NB4 (cell line): ENCODE measurements at regions not wholly inside any gene's neighbourhood (a gene's known extent, or its start where the extent isn't known, plus 50 kb on each side); places are given as distances from the start of the nearest gene placed in this dataset.

ENCODE experiments used
- DNase-seq: peaks from one replicate; pipeline ENCODE4 v3.0.0; 2010; ENCODE audit warnings: low read depth
- H3K4me3 ChIP-seq: one replicate; pipeline ENCODE4 v1.5.1; 2011; ENCODE audit warnings: mild to moderate bottlenecking, low read depth, low read length, moderate library complexity
- MYC ChIP-seq: IDR thresholded peaks from 2 replicates; pipeline ENCODE4 v1.6.1; 2011; ENCODE audit warnings: low read depth, low read length
- POLR2A ChIP-seq: IDR thresholded peaks from 2 replicates; pipeline ENCODE4 v1.6.1; 2011; ENCODE audit warnings: mild to moderate bottlenecking; ENCODE audit not compliant: insufficient read length; ENCODE audit errors: extremely low read depth
- TF ChIP-seq, protein P1 (sequence below): IDR thresholded peaks from one replicate; pipeline ENCODE4 v1.5.1; 2012; ENCODE audit warnings: low read depth, low read length
- TF ChIP-seq, protein P2 (sequence below): IDR thresholded peaks from 2 replicates; pipeline ENCODE4 v1.6.1; 2011; ENCODE audit warnings: low read depth, low read length

DNA sequence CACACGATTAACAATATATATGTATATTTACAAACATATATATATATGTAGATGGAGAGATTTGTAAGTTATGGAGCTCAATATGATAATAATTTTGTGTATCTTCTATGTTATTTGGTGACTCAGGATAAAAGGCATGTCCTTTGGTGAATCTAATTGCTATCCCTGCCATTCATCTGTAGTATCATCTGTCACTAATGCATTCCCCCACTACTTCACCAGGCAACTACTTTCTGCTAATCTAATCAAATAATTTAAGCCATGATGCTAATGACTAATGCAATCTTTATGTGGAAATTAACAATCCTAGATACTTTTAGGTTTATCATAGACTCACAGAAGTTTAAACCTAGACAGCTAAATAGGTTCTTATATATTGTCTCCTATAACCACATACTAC lies 1074.5 kb downstream of the PLA2G4A start:
- H3K4me3 ChIP-seq, result no peak overlapping the region
- no peak for DNase-seq
- TF ChIP-seq POLR2A, result no peak
- TF ChIP-seq, protein P1, sequence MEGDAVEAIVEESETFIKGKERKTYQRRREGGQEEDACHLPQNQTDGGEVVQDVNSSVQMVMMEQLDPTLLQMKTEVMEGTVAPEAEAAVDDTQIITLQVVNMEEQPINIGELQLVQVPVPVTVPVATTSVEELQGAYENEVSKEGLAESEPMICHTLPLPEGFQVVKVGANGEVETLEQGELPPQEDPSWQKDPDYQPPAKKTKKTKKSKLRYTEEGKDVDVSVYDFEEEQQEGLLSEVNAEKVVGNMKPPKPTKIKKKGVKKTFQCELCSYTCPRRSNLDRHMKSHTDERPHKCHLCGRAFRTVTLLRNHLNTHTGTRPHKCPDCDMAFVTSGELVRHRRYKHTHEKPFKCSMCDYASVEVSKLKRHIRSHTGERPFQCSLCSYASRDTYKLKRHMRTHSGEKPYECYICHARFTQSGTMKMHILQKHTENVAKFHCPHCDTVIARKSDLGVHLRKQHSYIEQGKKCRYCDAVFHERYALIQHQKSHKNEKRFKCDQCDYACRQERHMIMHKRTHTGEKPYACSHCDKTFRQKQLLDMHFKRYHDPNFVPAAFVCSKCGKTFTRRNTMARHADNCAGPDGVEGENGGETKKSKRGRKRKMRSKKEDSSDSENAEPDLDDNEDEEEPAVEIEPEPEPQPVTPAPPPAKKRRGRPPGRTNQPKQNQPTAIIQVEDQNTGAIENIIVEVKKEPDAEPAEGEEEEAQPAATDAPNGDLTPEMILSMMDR, result no peak
- TF ChIP-seq, protein P2, sequence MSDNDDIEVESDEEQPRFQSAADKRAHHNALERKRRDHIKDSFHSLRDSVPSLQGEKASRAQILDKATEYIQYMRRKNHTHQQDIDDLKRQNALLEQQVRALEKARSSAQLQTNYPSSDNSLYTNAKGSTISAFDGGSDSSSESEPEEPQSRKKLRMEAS, result no peak
- no peak for TF ChIP-seq MYC

DNA sequence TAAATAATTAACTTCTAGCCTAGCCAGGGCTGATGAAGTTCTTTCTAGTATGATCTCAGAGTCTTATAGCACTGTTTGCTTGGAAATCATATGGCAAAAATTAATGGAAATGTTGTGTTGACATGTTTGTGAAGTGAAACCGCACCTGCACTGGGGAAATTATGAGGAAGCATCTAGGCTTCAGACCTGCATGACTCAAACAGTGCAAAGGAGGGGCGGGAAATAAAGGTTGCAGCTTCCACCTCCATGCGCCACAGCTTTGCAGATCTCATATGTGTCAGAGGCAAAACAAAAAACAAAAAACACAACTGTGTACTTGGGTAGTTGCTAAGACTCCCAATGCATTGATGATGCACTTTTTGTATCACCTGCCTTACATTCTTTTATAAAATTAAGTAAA lies 1080.6 kb downstream of the PLA2G4A start:
- DNase-seq, result no peak
- no peak for TF ChIP-seq POLR2A
- TF ChIP-seq, protein P2, result no peak
- no peak for TF ChIP-seq MYC
- TF ChIP-seq, protein P1, result no peak

DNA sequence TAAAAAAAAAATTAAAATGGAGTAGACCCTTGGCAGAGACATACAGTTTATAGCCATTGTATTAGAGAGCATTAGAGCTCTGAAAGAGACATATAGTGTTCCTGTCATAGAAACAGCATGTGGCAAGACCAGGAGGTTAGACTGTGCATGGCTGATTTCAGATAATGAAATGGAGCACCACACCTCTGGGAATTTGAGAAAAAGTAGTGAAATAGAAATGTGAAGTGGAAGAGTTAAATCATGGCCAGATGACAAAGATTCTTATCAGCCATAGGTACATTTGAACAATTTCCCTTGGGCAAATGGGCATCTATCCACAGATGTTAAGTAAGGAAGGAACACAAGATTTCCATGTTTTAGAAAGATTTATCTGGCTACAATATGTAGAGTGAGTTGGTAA lies 1083.1 kb downstream of the PLA2G4A start:
- H3K4me3 ChIP-seq, result no peak overlapping the region
- no peak for TF ChIP-seq POLR2A
- TF ChIP-seq, protein P1, result no peak
- TF ChIP-seq, protein P2, result no peak
- no peak for TF ChIP-seq MYC
- no peak for DNase-seq

More for the DNA sequence above, 1080.6 kb downstream of the PLA2G4A start:
- H3K4me3 ChIP-seq, result no peak overlapping the region

DNA sequence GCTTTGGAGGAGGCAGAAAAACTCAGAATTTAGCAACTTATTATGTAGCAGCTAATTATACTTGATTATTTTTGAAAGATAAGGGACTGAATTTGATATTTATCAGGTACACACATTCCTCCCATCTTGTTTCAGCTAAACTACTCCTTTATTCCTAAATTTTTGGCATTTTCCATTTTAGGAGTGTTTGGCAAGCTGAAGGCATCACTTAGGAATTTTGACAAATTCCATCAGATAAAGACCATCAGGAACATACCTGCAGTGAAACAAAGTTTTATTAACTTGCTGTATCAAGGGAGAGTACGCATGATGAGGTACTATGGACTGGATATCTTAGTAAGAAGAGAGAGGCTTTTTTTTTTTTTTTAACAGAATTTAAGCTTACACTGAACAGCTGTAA lies 1092.2 kb downstream of the PLA2G4A start:
- TF ChIP-seq, protein P2, result no peak
- no peak for TF ChIP-seq MYC
- TF ChIP-seq POLR2A, result no peak

DNA sequence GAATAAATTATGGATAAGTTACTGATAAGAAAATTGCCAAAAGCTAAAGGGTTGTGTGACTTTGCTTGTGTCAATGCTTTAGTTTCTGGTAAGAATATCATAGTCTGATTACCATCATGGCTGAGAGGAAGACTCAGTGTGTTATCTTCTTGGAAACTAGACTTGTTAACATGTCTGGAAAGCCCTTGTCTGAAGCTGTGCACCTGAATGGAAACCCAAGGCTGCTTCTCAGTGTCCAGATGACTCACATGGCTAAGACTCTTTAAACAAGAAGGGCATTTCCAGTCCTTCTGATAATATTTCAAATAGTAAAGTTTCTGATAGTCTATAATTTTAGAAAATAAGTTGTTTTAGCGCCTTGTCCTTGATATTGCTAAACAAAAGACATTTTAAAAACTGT lies 1092.7 kb downstream of the PLA2G4A start:
- no peak overlapping the region for H3K4me3 ChIP-seq
- TF ChIP-seq, protein P1, result no peak
- TF ChIP-seq MYC (no peak), POLR2A (no peak)
- TF ChIP-seq, protein P2, result no peak
- DNase-seq, result no peak

More for the DNA sequence above, 1092.2 kb downstream of the PLA2G4A start:
- no peak overlapping the region for H3K4me3 ChIP-seq
- no peak for DNase-seq

DNA sequence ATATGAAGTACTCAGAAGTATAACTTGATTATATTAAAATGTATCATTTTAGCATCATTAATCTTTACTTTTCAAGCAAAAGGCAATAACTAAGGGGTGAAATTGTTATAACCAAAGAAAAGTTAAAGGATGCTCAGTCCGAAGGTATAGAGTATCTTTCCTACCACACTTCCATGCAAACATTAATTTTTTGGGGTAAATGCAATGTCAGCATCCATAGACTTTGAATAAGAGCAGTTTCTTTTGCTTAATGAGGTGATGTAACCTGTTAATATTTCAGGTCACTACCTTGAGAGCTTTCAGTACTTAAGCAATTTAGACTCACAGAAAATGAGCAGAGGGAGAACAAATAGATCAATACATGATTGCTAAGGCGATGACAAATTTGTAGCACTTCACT lies 1093.5 kb downstream of the PLA2G4A start:
- no peak for DNase-seq
- TF ChIP-seq POLR2A (no peak), MYC (no peak)
- TF ChIP-seq, protein P1, result no peak
- TF ChIP-seq, protein P2, result no peak

More for the DNA sequence above, 1093.5 kb downstream of the PLA2G4A start:
- no peak overlapping the region for H3K4me3 ChIP-seq
